GM12892 (cell line): ENCODE measurements at regions not wholly inside any gene's neighbourhood (a gene's known extent, or its start where the extent isn't known, plus 50 kb on each side); places are given as distances from the start of the nearest gene placed in this dataset.

Experiments
- POLR2A ChIP-seq: IDR thresholded peaks from 2 replicates; pipeline ENCODE4 v1.6.1; 2011; ENCODE audit warnings: low read depth, low read length, control low read depth
- TAF1 ChIP-seq: IDR thresholded peaks from 2 replicates; pipeline ENCODE4 v1.6.1; 2011; ENCODE audit warnings: low read depth, mild to moderate bottlenecking, control low read depth, low read length, borderline replicate concordance

- no peak for TF ChIP-seq POLR2A
- TF ChIP-seq TAF1, result no peak
Measured at GRCh38 chr5:96509721-96510350, 76.8 kb upstream of the PCSK1 start.
